ENCODE measurements at regions not wholly inside any gene's neighbourhood (a gene's known extent, or its start where the extent isn't known, plus 50 kb on each side); places are given as distances from the start of the nearest gene placed in this dataset.

DNA sequence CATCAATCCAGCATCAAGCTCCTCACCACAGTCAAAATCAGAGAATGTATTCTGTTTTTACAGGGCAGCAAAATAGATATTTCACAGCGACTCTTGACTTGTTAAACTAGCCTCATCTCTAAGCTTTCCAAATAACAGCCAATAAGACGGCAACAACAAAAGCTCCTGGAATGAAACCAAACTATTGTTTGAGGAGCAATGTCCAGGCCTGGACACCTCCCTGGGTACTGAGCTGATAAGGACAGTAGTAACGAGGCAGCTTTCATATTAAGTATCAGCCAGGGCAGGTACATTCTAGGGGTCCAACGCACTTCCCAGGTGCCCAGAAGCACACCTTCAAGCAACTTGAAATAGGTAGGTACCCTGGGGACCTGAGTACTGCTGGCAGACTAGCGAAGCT is 260.3 kb downstream of the ENC1 start:
- TF ChIP-seq, protein P1, sequence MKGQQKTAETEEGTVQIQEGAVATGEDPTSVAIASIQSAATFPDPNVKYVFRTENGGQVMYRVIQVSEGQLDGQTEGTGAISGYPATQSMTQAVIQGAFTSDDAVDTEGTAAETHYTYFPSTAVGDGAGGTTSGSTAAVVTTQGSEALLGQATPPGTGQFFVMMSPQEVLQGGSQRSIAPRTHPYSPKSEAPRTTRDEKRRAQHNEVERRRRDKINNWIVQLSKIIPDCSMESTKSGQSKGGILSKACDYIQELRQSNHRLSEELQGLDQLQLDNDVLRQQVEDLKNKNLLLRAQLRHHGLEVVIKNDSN (IDR thresholded peaks at IDR 0.05), result no peak
- TF ChIP-seq MAX (IDR thresholded peaks at IDR 0.05) (no peak), TAF1 (IDR thresholded peaks at IDR 0.05; ENCODE audit: low read depth) (no peak), RAD21 (IDR thresholded peaks at IDR 0.05; ENCODE audit: low read depth) (no peak), CREB1 (IDR thresholded peaks at IDR 0.05; ENCODE audit: low read depth) (no peak), REST (IDR thresholded peaks at IDR 0.05; ENCODE audit: low read depth) (no peak), ZBTB7A (IDR thresholded peaks at IDR 0.05; ENCODE audit: low read depth) (no peak), TEAD4 (IDR thresholded peaks at IDR 0.05) (no peak), EGR1 (IDR thresholded peaks at IDR 0.05) (no peak), YY1 (IDR thresholded peaks at IDR 0.05; ENCODE audit: low read depth) (no peak), EP300 (IDR thresholded peaks at IDR 0.05; ENCODE audit: borderline replicate concordance) (no peak), TCF12 (IDR thresholded peaks at IDR 0.05; ENCODE audit: low read depth) (no peak)

GRCh38 chr5:74378464-74378863 is 262.1 kb downstream of the ENC1 start:
- no peak for TF ChIP-seq EP300 (IDR thresholded peaks at IDR 0.05; ENCODE audit: borderline replicate concordance)

DNA sequence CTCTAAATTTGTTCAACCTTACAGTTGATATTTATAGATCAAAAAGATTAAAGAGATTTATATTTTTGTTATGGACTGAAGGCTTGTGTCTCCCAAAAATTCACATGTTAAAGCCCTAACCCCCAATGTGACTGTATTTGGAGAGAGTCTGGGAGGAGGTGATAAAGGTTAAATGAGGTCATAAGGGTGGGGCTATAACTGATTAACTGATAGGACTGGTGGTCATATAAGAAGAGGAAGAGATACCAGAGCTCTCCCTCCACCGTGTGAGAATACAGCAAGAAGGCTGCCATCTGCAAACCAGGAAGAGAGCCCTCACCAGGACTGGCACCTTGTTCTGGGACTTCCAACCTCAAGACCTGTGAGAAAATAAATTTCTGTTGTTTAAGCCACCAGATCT is 264.3 kb downstream of the ENC1 start:
- no peak for TF ChIP-seq NFIC (IDR thresholded peaks at IDR 0.05)
- TF ChIP-seq RAD21 (IDR thresholded peaks at IDR 0.05; ENCODE audit: low read depth), result no peak
- TF ChIP-seq YY1 (IDR thresholded peaks at IDR 0.05; ENCODE audit: low read depth), result no peak
- no peak for TF ChIP-seq TCF12 (IDR thresholded peaks at IDR 0.05; ENCODE audit: low read depth)
- no peak for TF ChIP-seq TEAD4 (IDR thresholded peaks at IDR 0.05)
- TF ChIP-seq TAF1 (IDR thresholded peaks at IDR 0.05; ENCODE audit: low read depth), result no peak
- TF ChIP-seq FOXM1 (IDR thresholded peaks at IDR 0.05; ENCODE audit: borderline replicate concordance, low read depth), result no peak
- no peak for TF ChIP-seq EGR1 (IDR thresholded peaks at IDR 0.05)
- TF ChIP-seq ZBTB7A (IDR thresholded peaks at IDR 0.05; ENCODE audit: low read depth), result no peak
- TF ChIP-seq REST (IDR thresholded peaks at IDR 0.05; ENCODE audit: low read depth), result no peak
- TF ChIP-seq MAX (IDR thresholded peaks at IDR 0.05), result no peak
- TF ChIP-seq CEBPB (IDR thresholded peaks at IDR 0.05), result no peak

DNA sequence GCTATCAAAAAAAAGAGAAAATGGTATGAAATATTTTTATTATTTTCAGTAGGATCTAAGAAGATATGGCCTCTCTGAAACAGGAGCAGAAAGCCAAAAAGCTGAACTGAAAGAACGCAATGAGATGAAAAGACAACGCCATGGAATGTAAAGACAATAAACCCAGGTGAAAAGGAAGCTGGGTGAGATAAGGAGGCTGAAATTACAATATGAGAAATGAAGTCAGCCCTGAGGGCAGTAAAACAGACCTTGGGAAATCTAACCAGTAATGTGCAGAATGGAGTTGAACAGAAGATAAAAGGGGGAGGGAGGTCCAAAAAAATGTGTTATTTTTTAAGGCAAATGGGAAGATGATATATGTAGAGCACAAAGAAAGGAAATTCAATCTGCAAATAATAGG is 265.3 kb downstream of the ENC1 start:
- TF ChIP-seq FOXM1 (IDR thresholded peaks at IDR 0.05; ENCODE audit: borderline replicate concordance, low read depth) (no peak), EGR1 (IDR thresholded peaks at IDR 0.05) (no peak), MAX (IDR thresholded peaks at IDR 0.05) (no peak), TAF1 (IDR thresholded peaks at IDR 0.05; ENCODE audit: low read depth) (no peak), EP300 (IDR thresholded peaks at IDR 0.05; ENCODE audit: borderline replicate concordance) (no peak), RAD21 (IDR thresholded peaks at IDR 0.05; ENCODE audit: low read depth) (no peak), TCF12 (IDR thresholded peaks at IDR 0.05; ENCODE audit: low read depth) (no peak), CREB1 (IDR thresholded peaks at IDR 0.05; ENCODE audit: low read depth) (no peak), CEBPB (IDR thresholded peaks at IDR 0.05) (no peak), YY1 (IDR thresholded peaks at IDR 0.05; ENCODE audit: low read depth) (no peak), REST (IDR thresholded peaks at IDR 0.05; ENCODE audit: low read depth) (no peak)
- TF ChIP-seq, protein P1 (IDR thresholded peaks at IDR 0.05), result no peak

GRCh38 chr5:74374656-74375055 is 265.9 kb downstream of the ENC1 start:
- TF ChIP-seq EGR1 (IDR thresholded peaks at IDR 0.05) (no peak), TCF12 (IDR thresholded peaks at IDR 0.05; ENCODE audit: low read depth) (no peak), NFIC (IDR thresholded peaks at IDR 0.05) (no peak)
